Ramos (cell line): ENCODE measurements at regions not wholly inside any gene's neighbourhood (a gene's known extent, or its start where the extent isn't known, plus 50 kb on each side); places are given as distances from the start of the nearest gene placed in this dataset.

Source experiments
- in situ Hi-C: fragments of 300-500 bp; cut with MboI; formaldehyde crosslinking; loops from one replicate; pipeline ENCODE4 v1.14.3; 2022; ENCODE audit warnings: low sequenced_read_pairs; ENCODE audit not compliant: unreplicated experiment

- in situ Hi-C loops, result no loop called here
These were observed 254.3 kb downstream of the SOX11 start for GRCh38 chr2:5946225-5947115.

- in situ Hi-C loops, result no loop called here
These were observed 258.6 kb downstream of the SOX11 start for GRCh38 chr2:5950736-5951135.

GRCh38 chr2:5951471-5951870 is 259.3 kb downstream of the SOX11 start:
- in situ Hi-C loops, result no loop called here

- in situ Hi-C loops, result no loop called here
These were observed 261.3 kb downstream of the SOX11 start for GRCh38 chr2:5953525-5953924.

GRCh38 chr2:5954509-5954908 is 262.3 kb downstream of the SOX11 start:
- in situ Hi-C loops, result no loop called here

DNA sequence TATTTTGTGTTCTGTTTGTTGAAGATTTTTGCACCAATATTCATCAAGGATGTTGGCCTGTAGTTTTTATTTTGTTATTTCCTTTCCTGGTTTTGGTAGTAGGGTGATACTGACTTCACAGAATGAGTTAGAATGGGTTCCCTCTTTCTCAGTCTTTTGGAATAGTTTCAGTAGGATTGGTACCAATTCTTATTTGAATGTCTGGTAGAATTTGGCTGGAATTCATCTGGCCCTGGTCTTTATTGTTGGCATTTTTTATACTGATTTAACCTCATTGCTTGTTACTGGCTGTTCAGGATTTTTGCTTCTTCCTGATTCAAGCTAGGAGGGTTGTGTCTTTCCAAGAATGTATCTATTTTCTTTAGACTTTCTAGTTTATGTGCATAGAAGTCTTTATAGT is 263.7 kb downstream of the SOX11 start:
- in situ Hi-C loops, result no loop called here

DNA sequence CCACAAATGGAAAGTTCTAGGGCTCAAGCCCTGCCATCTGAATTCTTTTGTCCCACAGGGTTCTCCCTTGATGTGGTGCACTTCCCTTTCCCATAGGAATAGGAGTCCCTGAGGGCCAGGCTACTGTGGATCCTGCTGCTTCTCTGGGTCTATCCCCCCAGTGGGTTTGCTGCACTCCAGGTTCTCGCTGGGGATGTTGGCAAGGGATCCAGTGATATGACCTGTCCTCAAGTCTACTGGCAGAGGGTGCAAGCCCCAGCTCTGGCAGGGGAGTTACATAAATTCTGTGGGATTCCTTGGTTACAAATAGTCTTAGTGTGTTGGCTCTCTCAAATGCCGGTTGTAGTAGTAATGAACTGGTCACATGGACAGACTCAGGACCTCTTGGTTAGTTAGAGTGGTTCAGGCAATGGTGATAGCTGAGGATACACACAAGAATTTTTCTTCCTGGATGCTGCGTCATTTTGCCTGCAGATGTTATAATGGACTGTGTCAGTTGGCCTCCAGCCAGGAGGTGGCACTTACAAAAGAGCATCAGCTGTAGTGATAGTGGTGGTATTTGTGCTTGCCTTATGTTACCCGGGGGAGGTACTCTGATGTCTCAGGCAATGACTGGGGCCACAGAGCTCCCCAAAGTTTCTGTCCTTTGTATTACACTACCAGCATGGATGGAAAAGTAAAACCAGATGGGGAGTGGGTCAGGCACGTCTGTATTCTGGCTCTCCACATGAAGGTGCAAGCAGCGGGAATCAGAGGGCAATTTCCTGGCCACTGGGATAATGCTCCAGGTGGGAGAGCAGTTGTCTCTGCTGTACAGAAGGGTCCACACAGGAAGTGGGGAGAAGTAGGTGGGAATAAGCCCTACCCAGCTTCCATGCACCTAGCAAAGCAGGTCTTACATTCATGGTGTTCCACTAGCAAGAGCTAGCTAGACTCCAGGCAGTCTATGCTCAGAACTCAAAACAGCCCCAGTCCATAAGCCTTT is 267.9 kb downstream of the SOX11 start:
- in situ Hi-C loops, result no loop called here

DNA sequence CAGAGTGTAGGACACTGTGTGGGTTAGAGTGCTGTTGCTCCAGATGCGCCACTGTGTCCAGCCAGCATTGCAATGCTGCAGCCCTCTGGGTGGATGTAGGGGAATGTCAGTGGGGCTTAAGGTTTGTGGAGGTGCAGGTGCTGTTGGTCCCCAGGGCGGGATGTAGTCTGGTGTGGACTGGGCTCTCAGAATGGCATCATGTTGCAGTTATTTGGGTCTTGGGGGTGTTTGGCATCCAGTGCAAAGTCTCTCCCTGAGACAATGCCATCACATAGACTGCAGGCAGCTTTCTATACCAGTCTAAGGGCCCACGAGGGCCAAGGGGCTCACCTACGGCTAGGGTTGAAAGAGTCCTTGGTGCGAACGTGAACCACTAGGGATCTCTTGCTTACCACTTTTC is 275.3 kb downstream of the SOX11 start:
- in situ Hi-C loops, result no loop called here

DNA sequence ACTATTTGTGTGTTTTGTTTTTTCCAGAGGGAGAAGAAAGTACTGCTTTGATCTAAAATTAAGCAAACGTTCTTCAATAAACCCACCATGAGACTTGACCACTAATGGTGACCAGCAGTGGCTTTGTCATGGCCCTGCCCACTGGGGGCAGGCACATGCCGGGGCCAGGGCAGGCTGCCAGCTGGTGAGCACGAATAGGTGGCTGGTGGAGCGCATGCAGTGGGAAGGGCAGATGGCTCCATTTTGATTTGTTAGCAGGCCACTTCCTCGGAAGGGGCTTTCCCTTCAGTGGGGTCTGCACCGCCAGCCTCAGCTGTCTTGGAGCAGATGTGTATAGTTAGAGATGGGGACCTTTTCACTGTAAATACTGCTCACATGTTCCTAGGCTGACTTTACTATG is 277.1 kb downstream of the SOX11 start:
- in situ Hi-C loops, result no loop called here

DNA sequence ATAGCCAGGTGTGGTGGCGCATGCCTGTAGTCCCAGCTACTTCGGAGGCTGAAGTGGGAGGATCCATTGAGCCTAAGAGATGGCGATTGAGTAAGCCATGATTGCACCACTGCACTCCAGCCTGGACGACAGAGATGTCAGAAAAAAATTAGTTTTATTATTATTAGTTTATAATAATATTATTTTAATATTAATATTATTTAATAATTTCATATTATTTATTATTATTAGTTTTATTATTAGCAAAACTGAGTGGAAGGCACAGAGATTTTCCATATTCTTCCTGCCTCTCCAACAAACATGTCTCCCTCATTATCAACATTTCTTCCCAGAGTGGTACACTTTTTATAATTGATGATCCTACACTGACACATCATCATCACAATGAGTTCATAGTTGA is 278.2 kb downstream of the SOX11 start:
- in situ Hi-C loops, result no loop called here

DNA sequence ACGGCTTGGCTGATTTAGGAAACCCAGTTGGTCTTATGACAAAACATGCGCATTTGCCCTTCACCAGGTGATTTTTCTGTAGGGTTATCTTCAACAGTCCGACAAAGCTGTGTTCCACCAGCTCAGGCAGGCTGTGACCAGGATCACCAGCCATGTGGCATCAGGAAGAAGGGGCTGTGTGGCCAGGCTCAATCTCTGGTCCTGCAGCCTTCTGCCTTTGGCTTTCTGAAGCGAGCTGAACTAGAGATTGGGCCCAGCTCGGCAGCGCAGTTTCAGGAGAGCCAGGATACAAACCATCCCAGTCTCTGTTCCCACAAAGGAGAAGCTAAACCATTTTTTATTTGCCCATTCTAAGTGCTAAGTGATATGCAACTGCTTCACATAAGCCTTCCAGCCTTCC is 282.3 kb downstream of the SOX11 start:
- in situ Hi-C loops, result no loop called here

GRCh38 chr2:5975401-5975800 is 283.2 kb downstream of the SOX11 start:
- in situ Hi-C loops, result no loop called here

- in situ Hi-C loops, result no loop called here
These were observed 284.4 kb downstream of the SOX11 start for GRCh38 chr2:5976531-5977065.

DNA sequence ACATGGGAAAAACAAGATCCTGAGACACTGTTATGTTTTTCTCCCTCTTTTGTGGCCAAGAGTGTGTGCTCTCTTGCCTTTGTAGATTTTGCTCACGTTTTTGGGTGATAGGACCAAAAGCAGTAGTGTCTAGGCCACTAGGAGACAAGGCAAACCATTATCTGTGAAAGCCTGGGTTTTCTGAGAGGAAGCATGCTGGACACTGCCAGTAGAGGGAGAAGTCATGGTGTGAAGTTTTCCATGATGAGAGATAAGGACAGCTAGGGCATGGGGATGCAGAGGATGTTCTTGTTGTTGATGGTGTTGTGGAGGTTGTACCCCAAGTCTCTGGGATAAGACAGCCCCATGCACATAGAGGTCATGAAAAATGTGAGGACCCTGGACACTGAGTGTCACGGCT is 285.3 kb downstream of the SOX11 start:
- in situ Hi-C loops, result no loop called here

- in situ Hi-C loops, result no loop called here
These were observed 286.1 kb downstream of the SOX11 start for GRCh38 chr2:5978131-5978751.

DNA sequence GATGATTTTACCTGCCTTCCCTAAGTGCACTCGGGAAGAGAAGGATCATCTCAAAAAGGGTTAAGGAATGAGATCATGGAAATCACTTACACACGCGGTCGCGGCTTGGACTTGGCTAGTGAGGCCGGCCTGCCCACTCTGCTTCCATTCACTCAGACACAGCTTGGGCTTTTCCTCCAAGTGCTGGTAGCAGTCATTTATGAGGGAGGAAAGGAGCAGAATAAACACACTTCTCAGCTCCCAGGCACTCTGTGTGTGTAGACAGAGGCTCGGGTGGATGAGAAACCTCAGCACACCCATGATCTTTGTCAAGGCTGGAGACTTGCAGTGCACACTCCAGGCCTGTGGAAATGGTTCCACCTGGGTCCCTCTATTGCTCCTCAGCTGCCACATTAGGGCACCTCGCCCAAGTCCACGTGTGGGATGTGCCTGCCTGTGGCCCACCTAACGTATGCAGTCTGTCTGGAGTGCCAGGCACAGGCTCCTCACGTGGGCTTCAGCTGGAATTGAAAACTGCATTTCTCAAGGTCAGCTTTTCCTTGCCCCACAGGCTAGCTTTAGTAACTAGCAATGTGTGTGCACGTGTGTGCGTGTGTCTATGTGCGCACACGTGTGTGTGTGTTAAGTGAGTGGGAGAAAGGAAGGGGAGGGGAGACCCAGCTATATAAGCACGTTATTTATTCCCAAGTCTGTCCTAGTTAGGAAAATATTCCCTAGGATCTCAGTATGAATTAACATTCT is 288.4 kb downstream of the SOX11 start:
- in situ Hi-C loops, result no loop called here

- in situ Hi-C loops, result no loop called here
These were observed 290.2 kb downstream of the SOX11 start for GRCh38 chr2:5982193-5982902.

DNA sequence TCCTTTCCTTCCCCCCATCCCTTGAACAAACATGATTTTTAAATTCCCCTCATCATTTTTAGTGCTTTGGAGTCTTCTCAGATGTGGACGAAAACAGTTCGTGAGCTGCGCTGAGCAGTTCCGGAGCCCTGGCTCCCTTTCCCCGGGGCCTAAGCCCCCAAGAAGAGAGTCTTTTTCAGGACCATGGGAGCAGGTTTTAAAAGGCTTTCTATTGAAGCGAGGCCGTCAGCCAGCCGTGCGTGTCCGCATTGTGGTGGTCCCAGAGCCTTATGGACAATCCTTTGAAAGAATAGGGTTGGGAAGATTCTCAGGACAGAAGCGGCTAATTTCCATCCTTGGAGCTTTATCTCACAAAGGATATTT is 290.7 kb downstream of the SOX11 start:
- in situ Hi-C loops, result no loop called here
